22Rv1 (cell line): ENCODE measurements at regions not wholly inside any gene's neighbourhood (a gene's known extent, or its start where the extent isn't known, plus 50 kb on each side); places are given as distances from the start of the nearest gene placed in this dataset.

Experiments
- H3K27ac ChIP-seq: fragments of 450-650 bp; 2 replicates; pipeline ENCODE4 v1.5.1; 2017
- ZFX ChIP-seq: fragments of 450-650 bp; IDR thresholded peaks from 2 replicates; pipeline ENCODE4 v1.6.1; 2017; ENCODE audit warnings: antibody characterized with exemption, borderline replicate concordance
- TF ChIP-seq, protein P1 (sequence below): fragments of 450-650 bp; IDR thresholded peaks from 2 replicates; pipeline ENCODE4 v1.5.1; 2017; ENCODE audit warnings: mild to moderate bottlenecking

DNA sequence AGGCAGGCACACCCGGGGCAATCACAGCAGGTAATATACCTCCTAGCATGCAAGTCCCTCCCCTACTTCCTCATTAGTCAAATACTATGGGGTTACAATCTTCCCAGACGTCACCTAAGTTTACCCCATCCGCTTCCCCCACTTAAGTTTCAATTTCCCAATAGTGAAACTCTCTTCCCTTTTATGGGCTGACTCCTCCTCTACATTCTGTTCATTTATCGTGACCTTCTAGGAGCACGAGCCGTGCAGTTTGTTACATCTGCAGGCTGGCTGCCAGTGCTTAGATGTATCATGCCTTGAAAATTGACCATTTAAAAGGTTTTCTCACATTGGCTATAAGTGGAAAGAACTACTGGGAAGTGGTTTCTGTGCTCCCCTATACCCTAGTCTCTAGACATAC, 1357.8 kb upstream of the CRIM1 start:
- TF ChIP-seq, protein P1, sequence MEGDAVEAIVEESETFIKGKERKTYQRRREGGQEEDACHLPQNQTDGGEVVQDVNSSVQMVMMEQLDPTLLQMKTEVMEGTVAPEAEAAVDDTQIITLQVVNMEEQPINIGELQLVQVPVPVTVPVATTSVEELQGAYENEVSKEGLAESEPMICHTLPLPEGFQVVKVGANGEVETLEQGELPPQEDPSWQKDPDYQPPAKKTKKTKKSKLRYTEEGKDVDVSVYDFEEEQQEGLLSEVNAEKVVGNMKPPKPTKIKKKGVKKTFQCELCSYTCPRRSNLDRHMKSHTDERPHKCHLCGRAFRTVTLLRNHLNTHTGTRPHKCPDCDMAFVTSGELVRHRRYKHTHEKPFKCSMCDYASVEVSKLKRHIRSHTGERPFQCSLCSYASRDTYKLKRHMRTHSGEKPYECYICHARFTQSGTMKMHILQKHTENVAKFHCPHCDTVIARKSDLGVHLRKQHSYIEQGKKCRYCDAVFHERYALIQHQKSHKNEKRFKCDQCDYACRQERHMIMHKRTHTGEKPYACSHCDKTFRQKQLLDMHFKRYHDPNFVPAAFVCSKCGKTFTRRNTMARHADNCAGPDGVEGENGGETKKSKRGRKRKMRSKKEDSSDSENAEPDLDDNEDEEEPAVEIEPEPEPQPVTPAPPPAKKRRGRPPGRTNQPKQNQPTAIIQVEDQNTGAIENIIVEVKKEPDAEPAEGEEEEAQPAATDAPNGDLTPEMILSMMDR = no peak
- TF ChIP-seq ZFX = no peak
- no peak overlapping the region for H3K27ac ChIP-seq

DNA sequence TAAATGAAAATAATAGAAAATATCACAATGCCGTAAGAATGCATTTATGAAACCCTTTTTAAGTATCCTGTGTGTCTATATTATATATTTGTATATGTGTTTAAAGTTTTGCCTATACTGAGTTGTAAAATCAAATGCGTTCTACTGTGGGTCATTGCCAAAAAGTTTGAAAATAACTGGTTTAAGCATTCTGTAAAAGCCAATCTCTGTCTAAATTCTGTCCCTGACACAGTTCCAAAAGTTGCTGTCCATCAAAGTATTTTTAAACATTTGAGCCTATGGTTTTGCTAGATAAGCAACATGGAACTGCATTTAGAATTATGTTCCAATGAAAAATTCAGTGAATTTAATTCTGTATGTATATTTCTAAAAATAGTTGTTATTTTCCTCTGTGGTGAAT, 1360.4 kb upstream of the CRIM1 start:
- no peak overlapping the region for H3K27ac ChIP-seq
- TF ChIP-seq, protein P1 = no peak
- no peak for TF ChIP-seq ZFX

DNA sequence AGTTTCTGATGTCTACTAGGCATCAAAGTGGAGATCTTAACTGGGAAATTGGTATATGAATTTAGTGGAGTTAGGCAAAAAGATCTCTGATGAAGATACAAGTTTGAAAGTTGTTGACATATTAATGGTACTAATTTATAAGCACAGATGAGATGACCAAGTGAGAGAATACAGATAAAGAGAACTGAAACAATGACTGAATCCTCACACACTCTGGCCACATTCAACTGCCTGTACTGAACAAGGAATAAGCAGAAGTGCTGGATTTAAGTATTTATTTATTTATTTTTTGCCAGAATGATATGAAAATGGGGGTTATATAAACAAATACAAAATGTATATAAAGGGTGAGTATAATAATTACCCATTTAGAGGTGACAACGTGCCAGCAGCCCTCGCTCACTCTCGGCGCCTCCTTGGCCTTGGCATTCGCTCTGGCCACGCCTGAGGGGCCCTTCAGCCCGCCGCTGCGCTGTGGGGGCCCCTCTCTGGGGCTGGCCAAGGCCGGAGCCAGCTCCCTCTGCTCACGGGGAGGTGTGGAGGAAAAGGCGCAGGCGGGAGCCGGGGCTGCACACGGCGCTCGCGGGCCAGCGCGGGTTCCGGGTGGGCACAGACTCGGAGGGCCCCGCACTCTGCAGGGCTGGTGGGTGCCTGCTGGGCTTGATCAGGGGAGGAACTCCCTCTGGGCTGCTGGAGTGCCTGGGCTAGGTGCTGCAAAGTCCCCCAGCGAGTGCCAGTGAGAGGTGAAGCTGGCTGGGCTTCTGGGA, 1363.9 kb upstream of the CRIM1 start:
- TF ChIP-seq, protein P1 = no peak
- no peak for TF ChIP-seq ZFX
- no peak overlapping the region for H3K27ac ChIP-seq

DNA sequence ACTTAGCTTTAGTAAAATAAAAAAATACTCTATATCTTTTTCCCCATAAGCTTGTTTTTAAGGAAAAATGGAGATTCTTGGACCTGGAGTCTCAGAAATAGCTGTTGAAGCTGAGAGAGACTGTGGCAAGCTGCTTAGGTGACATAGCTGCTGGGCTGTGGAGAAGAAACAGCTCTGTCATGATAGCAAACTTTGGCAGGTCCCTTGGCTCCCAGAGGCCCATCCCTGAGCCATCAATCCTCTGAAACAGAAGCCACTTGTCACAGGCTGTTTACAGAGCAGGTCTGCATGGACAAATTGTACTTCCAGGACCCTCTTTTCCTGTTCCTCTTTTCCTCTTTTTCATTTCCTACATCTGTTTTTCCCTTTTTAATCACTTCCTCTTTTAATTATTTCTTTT, 1370.1 kb upstream of the CRIM1 start:
- TF ChIP-seq ZFX = no peak
- TF ChIP-seq, protein P1 = no peak

DNA sequence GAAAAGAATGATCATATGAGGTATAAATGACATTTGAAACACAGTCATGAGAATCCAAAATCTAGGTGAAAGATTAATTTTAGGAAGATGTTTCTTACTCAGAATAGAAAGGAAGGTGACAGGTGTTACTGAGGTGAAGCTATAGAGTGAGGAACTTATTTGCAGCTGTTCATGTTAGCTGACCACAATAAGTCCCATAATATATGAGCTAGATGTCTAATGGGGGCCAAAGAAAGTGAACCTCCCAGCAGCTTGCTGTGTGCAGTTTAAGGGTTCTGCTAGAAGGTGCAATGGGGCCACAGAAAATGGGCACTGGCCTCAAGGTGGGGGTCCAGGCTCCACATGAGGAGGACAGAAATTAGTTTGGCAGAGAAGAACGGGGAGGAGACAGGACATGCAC, 1374.9 kb upstream of the CRIM1 start:
- no peak for TF ChIP-seq ZFX
- TF ChIP-seq, protein P1 = no peak

More for the DNA sequence above, 1370.1 kb upstream of the CRIM1 start:
- peak overlapping the region; percentile 64 for H3K27ac ChIP-seq

DNA sequence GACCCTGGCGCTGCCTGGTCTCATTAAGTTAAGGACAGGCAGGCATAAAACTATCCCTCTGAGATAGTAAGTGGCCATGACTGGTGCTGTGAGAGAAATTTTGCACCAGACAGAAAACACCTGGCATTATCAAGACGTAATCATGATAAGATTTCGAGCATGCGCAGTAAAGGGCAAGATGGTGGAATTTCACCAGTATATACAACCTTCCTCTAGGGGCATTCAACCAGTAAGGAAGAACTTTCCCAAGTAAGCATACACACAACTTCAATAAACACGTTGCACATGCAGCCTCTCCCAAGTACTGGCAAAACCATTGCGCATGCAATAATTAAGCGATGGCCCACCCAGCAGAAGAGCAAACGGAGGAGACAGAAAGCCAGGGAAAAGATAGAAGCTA, 1376.4 kb upstream of the CRIM1 start:
- TF ChIP-seq, protein P1 = no peak
- TF ChIP-seq ZFX = no peak

More for the DNA sequence above, 1374.9 kb upstream of the CRIM1 start:
- H3K27ac ChIP-seq = no peak overlapping the region

DNA sequence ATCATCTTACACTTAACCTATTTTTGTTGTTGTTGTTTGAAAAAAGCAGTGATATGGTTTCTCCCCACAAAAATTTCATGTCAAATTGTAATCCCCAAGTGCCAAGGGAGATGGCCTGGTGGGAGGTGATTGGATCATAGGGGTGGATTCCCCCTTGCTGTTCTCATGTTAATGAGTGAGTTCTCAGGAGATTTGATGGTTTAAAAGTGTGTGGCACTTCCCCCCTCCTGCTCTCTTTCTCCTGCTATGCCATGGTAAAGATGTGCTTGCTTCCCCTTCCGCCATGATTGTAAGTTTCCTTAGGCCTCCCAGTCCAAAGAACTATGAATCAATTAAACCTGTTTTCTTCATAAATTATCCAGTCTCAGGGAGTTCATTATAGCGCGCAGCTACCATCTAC, 1362.7 kb upstream of the FAM98A start:
- no peak for TF ChIP-seq ZFX
- TF ChIP-seq, protein P1 = no peak
- no peak overlapping the region for H3K27ac ChIP-seq

More for the DNA sequence above, 1376.4 kb upstream of the CRIM1 start:
- H3K27ac ChIP-seq = no peak overlapping the region
